ENCODE measurements at regions not wholly inside any gene's neighbourhood (a gene's known extent, or its start where the extent isn't known, plus 50 kb on each side); places are given as distances from the start of the nearest gene placed in this dataset.

GRCh38 chr4:43399726-43400125 is 507.2 kb downstream of the GRXCR1 start:
- Histone ChIP-seq H3K4me3 (no peak overlapping the region), H3K9me1 (ENCODE audit: control insufficient read depth, insufficient read depth, low read length) (no peaks in the 10 kb centered on the region), H3K27me3 (ENCODE audit: control insufficient read depth in 2 of 2, insufficient read depth in 2 of 2, low read length in 2 of 2) (no peaks in the 10 kb centered on the region), H3K9me3 (replicated peaks; ENCODE audit: control insufficient read depth, insufficient read depth, low read depth, low read length) (no peaks in the 10 kb centered on the region), H2AFZ (ENCODE audit: low read depth, low read length) (no peak overlapping the region), H3K36me3 (ENCODE audit: control insufficient read depth, insufficient read depth, low read length) (no peaks in the 10 kb centered on the region), H3K27ac (ENCODE audit: extremely low read depth, low read depth, low read length) (no peak overlapping the region), H3K79me2 (ENCODE audit: control insufficient read depth, insufficient read depth, low read length) (no peaks in the 10 kb centered on the region), H3K9ac (ENCODE audit: insufficient read depth in 1 of 2, low read depth in 2 of 2, low read length in 2 of 2) (no peak overlapping the region), H3K4me2 (ENCODE audit: insufficient read depth, low read length) (no peak overlapping the region), H3K4me1 (replicated peaks in 1 of 2; ENCODE audit: control insufficient read depth in 2 of 2, insufficient read depth in 2 of 2, low read length in 2 of 2) (no peaks in the 10 kb centered on the region), H4K20me1 (replicated peaks; ENCODE audit: control insufficient read depth, insufficient read depth, low read length) (no peaks in the 10 kb centered on the region)
- POLR2A ChIA-PET = no interaction called here
- no peak for TF ChIP-seq SP1 (CRISPR knock-in tag; IDR thresholded peaks at IDR 0.05)
- TF ChIP-seq, protein P1, sequence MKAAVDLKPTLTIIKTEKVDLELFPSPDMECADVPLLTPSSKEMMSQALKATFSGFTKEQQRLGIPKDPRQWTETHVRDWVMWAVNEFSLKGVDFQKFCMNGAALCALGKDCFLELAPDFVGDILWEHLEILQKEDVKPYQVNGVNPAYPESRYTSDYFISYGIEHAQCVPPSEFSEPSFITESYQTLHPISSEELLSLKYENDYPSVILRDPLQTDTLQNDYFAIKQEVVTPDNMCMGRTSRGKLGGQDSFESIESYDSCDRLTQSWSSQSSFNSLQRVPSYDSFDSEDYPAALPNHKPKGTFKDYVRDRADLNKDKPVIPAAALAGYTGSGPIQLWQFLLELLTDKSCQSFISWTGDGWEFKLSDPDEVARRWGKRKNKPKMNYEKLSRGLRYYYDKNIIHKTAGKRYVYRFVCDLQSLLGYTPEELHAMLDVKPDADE (conservative IDR thresholded peaks at IDR 0.05; ENCODE audit: control insufficient read depth, low read depth, low read length) = no peak
- TF ChIP-seq ZC3H8 (IDR thresholded peaks at IDR 0.05) = no peak
- no peak for TF ChIP-seq BRF1 (IDR thresholded peaks at IDR 0.05; ENCODE audit: borderline replicate concordance, extremely low read depth, insufficient read length)
- TF ChIP-seq FOXA1 (IDR thresholded peaks at IDR 0.05; ENCODE audit: borderline replicate concordance) = no peak
- 0% methylated on average over 3 of the region's 3 CpGs for WGBS (ENCODE audit: insufficient coverage, low coverage, missing lambda C conversion rate)
- FAIRE-seq (no peak), ATAC-seq (no peak), DNase-seq (ENCODE audit: extremely low read depth in 1 of 4, low spot score in 3 of 4) (no peak)
- intact Hi-C loops (cut with micrococcal nuclease) (no loop called here), in situ Hi-C loops (cut with MboI) (no loop called here)
- BruUV-seq (replicated peaks) = no TSS peak
- CTCF ChIA-PET (ENCODE audit: low intra/inter-chr PET ratio) = no interaction called here

DNA sequence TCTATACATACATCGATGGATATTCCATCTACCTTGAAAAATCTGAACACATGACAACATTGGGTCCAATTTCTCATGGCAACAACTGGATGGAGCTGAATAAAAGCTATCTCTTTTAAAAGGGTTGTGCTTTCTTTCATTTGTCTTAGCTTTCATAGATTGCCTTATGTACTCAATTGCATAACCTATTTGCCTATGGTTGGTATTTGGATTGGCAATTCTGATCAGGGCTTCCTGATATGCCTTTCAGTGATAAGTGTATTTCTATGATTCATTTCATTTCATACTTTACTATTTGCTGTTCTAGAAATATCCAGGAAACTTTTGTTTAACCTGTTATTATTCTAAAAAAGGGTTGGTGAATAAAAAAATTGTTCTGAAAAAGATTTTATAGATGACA is 509.9 kb downstream of the GRXCR1 start:
- Histone ChIP-seq H3K4me3 (no peak overlapping the region), H3K27me3 (ENCODE audit: control insufficient read depth in 2 of 2, insufficient read depth in 2 of 2, low read length in 2 of 2) (no peaks in the 10 kb centered on the region), H2AFZ (ENCODE audit: low read depth, low read length) (no peak overlapping the region), H3K36me3 (ENCODE audit: control insufficient read depth, insufficient read depth, low read length) (no peaks in the 10 kb centered on the region), H4K20me1 (replicated peaks; ENCODE audit: control insufficient read depth, insufficient read depth, low read length) (no peaks in the 10 kb centered on the region), H3K27ac (ENCODE audit: extremely low read depth, low read depth, low read length) (no peak overlapping the region), H3K9ac (ENCODE audit: insufficient read depth in 1 of 2, low read depth in 2 of 2, low read length in 2 of 2) (no peak overlapping the region), H3K9me1 (ENCODE audit: control insufficient read depth, insufficient read depth, low read length) (no peaks in the 10 kb centered on the region), H3K4me2 (ENCODE audit: insufficient read depth, low read length) (no peak overlapping the region), H3K9me3 (replicated peaks; ENCODE audit: control insufficient read depth, insufficient read depth, low read depth, low read length) (no peaks in the 10 kb centered on the region), H3K4me1 (replicated peaks in 1 of 2; ENCODE audit: control insufficient read depth in 2 of 2, insufficient read depth in 2 of 2, low read length in 2 of 2) (no peaks in the 10 kb centered on the region), H3K79me2 (ENCODE audit: control insufficient read depth, insufficient read depth, low read length) (no peaks in the 10 kb centered on the region)
- in situ Hi-C loops (cut with MboI) (no loop called here), intact Hi-C loops (cut with micrococcal nuclease) (no loop called here)
- FAIRE-seq (no peak), ATAC-seq (no peak), DNase-seq (ENCODE audit: extremely low read depth in 1 of 4, low spot score in 3 of 4) (no peak)
- CTCF ChIA-PET (ENCODE audit: low intra/inter-chr PET ratio) = no interaction called here
- WGBS (ENCODE audit: insufficient coverage, low coverage, missing lambda C conversion rate) = 0% methylated on average over 1 of the region's 1 CpG
- POLR2A ChIA-PET = no interaction called here
- BruUV-seq (replicated peaks) = no TSS peak
- TF ChIP-seq, protein P2, sequence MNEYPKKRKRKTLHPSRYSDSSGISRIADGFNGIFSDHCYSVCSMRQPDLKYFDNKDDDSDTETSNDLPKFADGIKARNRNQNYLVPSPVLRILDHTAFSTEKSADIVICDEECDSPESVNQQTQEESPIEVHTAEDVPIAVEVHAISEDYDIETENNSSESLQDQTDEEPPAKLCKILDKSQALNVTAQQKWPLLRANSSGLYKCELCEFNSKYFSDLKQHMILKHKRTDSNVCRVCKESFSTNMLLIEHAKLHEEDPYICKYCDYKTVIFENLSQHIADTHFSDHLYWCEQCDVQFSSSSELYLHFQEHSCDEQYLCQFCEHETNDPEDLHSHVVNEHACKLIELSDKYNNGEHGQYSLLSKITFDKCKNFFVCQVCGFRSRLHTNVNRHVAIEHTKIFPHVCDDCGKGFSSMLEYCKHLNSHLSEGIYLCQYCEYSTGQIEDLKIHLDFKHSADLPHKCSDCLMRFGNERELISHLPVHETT (CRISPR knock-in tag; conservative IDR thresholded peaks at IDR 0.05 in 1 of 2, IDR thresholded peaks at IDR 0.05 in 1 of 2) = no peak
